Body of pancreas (tissue), 4 donors: ENCODE measurements at regions not wholly inside any gene's neighbourhood (a gene's known extent, or its start where the extent isn't known, plus 50 kb on each side); places are given as distances from the start of the nearest gene placed in this dataset.

Experiments used
- POLR2A ChIP-seq, 3 donors: fragments of 450-650 bp; IDR thresholded peaks; one replicate each; pipeline ENCODE4 v1.6.1; 2016; ENCODE audit warnings: antibody characterized with exemption in 3 of 3, mild to moderate bottlenecking in 2 of 3
- TF ChIP-seq, protein P1 (sequence below), 7 experiments: fragments of 450-650 bp in 4 of 7; fragments of 200-600 bp in 3 of 7; sonication (generic) in 3 of 7; IDR thresholded peaks; one replicate each; pipeline ENCODE4 v1.5.1; 2016 to 2019; ENCODE audit warnings: antibody characterized with exemption in 7 of 7

DNA sequence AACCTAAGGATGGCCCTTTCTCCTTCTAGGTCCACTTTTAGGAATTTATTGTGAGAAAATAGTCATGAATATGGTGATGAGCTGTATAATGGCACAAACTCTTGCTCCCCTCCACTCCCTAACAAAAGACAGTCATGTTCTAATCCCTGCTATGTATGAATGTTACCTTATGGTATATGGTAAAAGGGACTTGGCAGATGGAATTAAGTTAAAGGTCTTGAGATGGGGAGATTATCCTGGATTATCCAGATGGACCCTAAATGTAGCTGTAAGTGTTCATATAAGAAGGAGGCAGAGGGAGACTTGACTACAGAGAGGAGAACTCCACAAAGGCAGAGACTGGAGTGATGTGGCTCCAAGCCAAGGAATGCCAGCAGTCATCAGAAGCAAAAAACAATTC lies 296.1 kb downstream of the SOX9 start:
- TF ChIP-seq, protein P1, sequence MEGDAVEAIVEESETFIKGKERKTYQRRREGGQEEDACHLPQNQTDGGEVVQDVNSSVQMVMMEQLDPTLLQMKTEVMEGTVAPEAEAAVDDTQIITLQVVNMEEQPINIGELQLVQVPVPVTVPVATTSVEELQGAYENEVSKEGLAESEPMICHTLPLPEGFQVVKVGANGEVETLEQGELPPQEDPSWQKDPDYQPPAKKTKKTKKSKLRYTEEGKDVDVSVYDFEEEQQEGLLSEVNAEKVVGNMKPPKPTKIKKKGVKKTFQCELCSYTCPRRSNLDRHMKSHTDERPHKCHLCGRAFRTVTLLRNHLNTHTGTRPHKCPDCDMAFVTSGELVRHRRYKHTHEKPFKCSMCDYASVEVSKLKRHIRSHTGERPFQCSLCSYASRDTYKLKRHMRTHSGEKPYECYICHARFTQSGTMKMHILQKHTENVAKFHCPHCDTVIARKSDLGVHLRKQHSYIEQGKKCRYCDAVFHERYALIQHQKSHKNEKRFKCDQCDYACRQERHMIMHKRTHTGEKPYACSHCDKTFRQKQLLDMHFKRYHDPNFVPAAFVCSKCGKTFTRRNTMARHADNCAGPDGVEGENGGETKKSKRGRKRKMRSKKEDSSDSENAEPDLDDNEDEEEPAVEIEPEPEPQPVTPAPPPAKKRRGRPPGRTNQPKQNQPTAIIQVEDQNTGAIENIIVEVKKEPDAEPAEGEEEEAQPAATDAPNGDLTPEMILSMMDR (IDR thresholded peaks at IDR 0.05) = no peak
- no peak for TF ChIP-seq POLR2A (IDR thresholded peaks at IDR 0.05)
